ENCODE measurements at regions not wholly inside any gene's neighbourhood (a gene's known extent, or its start where the extent isn't known, plus 50 kb on each side); places are given as distances from the start of the nearest gene placed in this dataset.

- TF ChIP-seq CTCF (IDR thresholded peaks at IDR 0.05) (peak; percentile 93), REST (IDR thresholded peaks at IDR 0.05; ENCODE audit: insufficient read depth in 1 of 2, low read depth in 2 of 2, low read length in 1 of 2) (no peak), SIN3A (IDR thresholded peaks at IDR 0.05; ENCODE audit: borderline replicate concordance, insufficient read depth, low read depth, low read length) (no peak), POLR2AphosphoS5 (IDR thresholded peaks at IDR 0.05; ENCODE audit: low read depth, low read length) (no peak)
Observed at GRCh38 chr5:154642499-154643245, 112.5 kb upstream of the LARP1 start.
